HEK293 (cell line): ENCODE measurements at regions not wholly inside any gene's neighbourhood (a gene's known extent, or its start where the extent isn't known, plus 50 kb on each side); places are given as distances from the start of the nearest gene placed in this dataset.

Source experiments
- BCL11A ChIP-seq: fragments of 450-650 bp; formaldehyde crosslinking; IDR thresholded peaks from 2 replicates; pipeline ENCODE4 v1.5.1; 2016; ENCODE audit warnings: low read depth, missing biosample characterization, missing genetic modification characterization
- CTCF ChIP-seq: fragments of 450-650 bp; formaldehyde crosslinking; IDR thresholded peaks from 2 replicates; pipeline ENCODE4 v1.5.1; 2016; ENCODE audit warnings: missing biosample characterization, missing genetic modification characterization
- KLF16 ChIP-seq: fragments of 450-650 bp; formaldehyde crosslinking; IDR thresholded peaks from 2 replicates; pipeline ENCODE4 v1.5.1; 2017; ENCODE audit warnings: missing biosample characterization, missing genetic modification characterization
- SETDB1 ChIP-seq: IDR thresholded peaks from one replicate; pipeline ENCODE4 v1.6.1; 2017; ENCODE audit warnings: mild to moderate bottlenecking, low read length, moderate library complexity, mixed read lengths; ENCODE audit not compliant: insufficient read length
- ZNF133 ChIP-seq: fragments of 450-650 bp; formaldehyde crosslinking; IDR thresholded peaks from 2 replicates; pipeline ENCODE4 v1.5.1; 2016; ENCODE audit warnings: missing biosample characterization, missing genetic modification characterization
- ZNF214 ChIP-seq: fragments of 450-650 bp; formaldehyde crosslinking; IDR thresholded peaks from 2 replicates; pipeline ENCODE4 v1.5.1; 2017; ENCODE audit warnings: missing biosample characterization, mild to moderate bottlenecking, missing genetic modification characterization, borderline replicate concordance
- ZNF274 ChIP-seq, 2 experiments: fragments of 200-500 bp in 1 of 2; fragments of 450-650 bp in 1 of 2; sonication (Bioruptor generic) in 1 of 2; formaldehyde crosslinking in 1 of 2; IDR thresholded peaks; 2 replicates each; pipeline versions ENCODE4 v1.5.1 to v1.6.1; 2014 to 2016; ENCODE audit warnings: borderline replicate concordance in 1 of 2, inconsistent platforms in 1 of 2, low read length in 1 of 2, missing biosample characterization in 1 of 2, missing genetic modification characterization in 1 of 2
- ZNF324 ChIP-seq: fragments of 450-650 bp; formaldehyde crosslinking; IDR thresholded peaks from 2 replicates; pipeline ENCODE4 v1.5.1; 2016; ENCODE audit warnings: missing biosample characterization, missing genetic modification characterization
- ZNF473 ChIP-seq: fragments of 450-650 bp; formaldehyde crosslinking; IDR thresholded peaks from 2 replicates; pipeline ENCODE4 v1.5.1; 2017; ENCODE audit warnings: missing biosample characterization, missing genetic modification characterization
- ZNF510 ChIP-seq: fragments of 450-650 bp; formaldehyde crosslinking; IDR thresholded peaks from 2 replicates; pipeline ENCODE4 v1.5.1; 2018; ENCODE audit warnings: mild to moderate bottlenecking, missing genetic modification characterization, missing biosample characterization; ENCODE audit not compliant: insufficient replicate concordance
- TF ChIP-seq, protein P1 (sequence below): fragments of 450-650 bp; formaldehyde crosslinking; IDR thresholded peaks from 2 replicates; pipeline ENCODE4 v1.5.1; 2016; ENCODE audit warnings: missing biosample characterization, missing genetic modification characterization

- TF ChIP-seq, protein P1, sequence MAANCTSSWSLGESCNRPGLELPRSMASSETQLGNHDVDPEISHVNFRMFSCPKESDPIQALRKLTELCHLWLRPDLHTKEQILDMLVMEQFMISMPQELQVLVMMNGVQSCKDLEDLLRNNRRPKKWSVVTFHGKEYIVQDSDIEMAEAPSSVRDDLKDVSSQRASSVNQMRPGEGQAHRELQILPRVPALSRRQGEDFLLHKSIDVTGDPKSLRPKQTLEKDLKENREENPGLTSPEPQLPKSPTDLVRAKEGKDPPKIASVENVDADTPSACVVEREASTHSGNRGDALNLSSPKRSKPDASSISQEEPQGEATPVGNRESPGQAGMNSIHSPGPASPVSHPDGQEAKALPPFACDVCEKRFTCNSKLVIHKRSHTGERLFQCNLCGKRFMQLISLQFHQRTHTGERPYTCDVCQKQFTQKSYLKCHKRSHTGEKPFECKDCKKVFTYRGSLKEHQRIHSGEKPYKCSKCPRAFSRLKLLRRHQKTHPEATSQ (tag by site-specific recombination): no peak
- TF ChIP-seq CTCF: no peak
- no peak for TF ChIP-seq ZNF473 (tag by site-specific recombination)
- TF ChIP-seq SETDB1: no peak
- no peak for TF ChIP-seq KLF16
- no peak for TF ChIP-seq ZNF133
- no peak for TF ChIP-seq ZNF510 (tag by site-specific recombination)
- TF ChIP-seq ZNF324: no peak
- no peak for TF ChIP-seq BCL11A (tag by site-specific recombination)
- no peak for TF ChIP-seq ZNF274 (IDR thresholded peaks at IDR 0.05; ENCODE audit: low read length)
- no peak for TF ChIP-seq ZNF274 (tag by site-specific recombination; IDR thresholded peaks at IDR 0.05; ENCODE audit: borderline replicate concordance)
- TF ChIP-seq ZNF214 (tag by site-specific recombination): no peak
Measured at GRCh38 chr2:3008561-3008960, 369.1 kb downstream of the EIPR1 start.
